ENCODE measurements at regions not wholly inside any gene's neighbourhood (a gene's known extent, or its start where the extent isn't known, plus 50 kb on each side); places are given as distances from the start of the nearest gene placed in this dataset.

DNA sequence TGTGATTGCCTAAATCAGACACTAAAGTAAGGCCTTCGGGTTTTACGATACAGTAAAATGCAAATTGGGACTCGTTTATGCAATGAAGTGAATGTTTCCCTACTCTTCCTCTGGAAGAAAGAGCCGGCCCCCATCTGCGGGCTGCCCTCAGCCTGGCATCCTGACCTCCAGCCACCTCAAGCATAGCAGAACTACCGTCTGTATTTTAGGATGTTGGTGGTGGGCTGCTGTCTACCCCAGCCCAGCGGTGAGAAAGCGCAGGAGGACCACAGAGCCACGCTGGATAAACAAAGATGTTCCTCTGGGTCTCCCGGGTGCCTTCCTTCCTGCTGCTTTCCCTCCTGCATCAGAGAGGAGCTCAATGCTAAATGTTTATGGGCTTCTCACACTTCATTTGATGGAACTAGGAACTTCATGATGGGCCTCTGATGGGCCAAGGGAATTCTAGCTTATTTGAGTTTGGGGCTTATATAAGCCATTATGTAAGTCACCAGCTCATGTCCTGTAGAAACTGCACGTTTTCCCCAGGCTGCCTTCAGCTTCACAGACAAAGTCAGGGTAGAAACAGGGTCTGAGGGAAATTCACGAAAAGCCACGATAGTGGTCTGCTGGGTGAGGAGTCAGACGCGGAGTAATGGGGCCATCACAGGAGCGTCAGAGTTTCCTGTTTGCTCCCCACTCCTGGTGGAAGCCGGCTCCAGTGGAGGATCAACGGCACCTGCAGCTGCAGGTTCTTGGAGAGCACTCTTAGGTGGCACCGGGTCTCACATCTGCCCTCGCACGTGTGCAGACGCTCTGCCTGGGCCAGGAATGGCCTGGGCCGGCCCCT lies 287.4 kb downstream of the BRD1 start:
- Mint-ChIP-seq H3K27me3 (no peaks in the 10 kb centered on the region), H3K9me3 (no peaks in the 10 kb centered on the region), H3K4me3 (no peak overlapping the region), H3K36me3 (ENCODE audit: low read depth) (no peaks in the 10 kb centered on the region), H3K4me1 (no peaks in the 10 kb centered on the region), H3K27ac (no peak overlapping the region)
- CTCF ChIA-PET = no interaction called here
- POLR2A ChIA-PET = no interaction called here
- no peak for DNase-seq

DNA sequence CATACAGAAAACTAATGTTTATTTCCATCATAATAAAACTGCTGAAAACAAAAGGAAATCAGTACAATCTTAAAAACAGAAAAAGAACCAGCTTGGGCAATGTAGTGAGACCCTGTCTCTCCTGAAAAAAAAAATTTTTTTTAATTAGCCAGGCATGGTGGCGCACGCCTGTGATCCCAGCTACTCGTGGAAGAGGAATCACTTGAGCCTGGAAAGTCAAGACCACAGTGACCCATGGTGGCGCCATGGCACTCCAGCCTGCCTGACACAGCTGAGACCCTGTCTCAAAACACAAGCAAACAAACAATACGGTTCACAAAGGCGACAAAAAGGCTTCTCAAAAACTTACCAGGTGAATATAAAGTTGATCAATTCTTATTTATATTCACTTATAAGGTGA lies 289.7 kb downstream of the BRD1 start:
- Mint-ChIP-seq H3K9me3 (no peaks in the 10 kb centered on the region), H3K27me3 (no peaks in the 10 kb centered on the region), H3K36me3 (ENCODE audit: low read depth) (no peaks in the 10 kb centered on the region), H3K27ac (no peak overlapping the region), H3K4me3 (no peak overlapping the region), H3K4me1 (no peaks in the 10 kb centered on the region)
- ChIA-PET POLR2A (no interaction called here), CTCF (no interaction called here)
- DNase-seq = no peak

GRCh38 chr22:49536571-49537131 lies 291.0 kb downstream of the BRD1 start:
- Mint-ChIP-seq H3K4me1 (no peaks in the 10 kb centered on the region), H3K9me3 (no peaks in the 10 kb centered on the region), H3K36me3 (ENCODE audit: low read depth) (no peaks in the 10 kb centered on the region), H3K27ac (no peak overlapping the region), H3K4me3 (no peak overlapping the region), H3K27me3 (no peaks in the 10 kb centered on the region)
- DNase-seq = no peak
- ChIA-PET POLR2A (no interaction called here), CTCF (no interaction called here)

DNA sequence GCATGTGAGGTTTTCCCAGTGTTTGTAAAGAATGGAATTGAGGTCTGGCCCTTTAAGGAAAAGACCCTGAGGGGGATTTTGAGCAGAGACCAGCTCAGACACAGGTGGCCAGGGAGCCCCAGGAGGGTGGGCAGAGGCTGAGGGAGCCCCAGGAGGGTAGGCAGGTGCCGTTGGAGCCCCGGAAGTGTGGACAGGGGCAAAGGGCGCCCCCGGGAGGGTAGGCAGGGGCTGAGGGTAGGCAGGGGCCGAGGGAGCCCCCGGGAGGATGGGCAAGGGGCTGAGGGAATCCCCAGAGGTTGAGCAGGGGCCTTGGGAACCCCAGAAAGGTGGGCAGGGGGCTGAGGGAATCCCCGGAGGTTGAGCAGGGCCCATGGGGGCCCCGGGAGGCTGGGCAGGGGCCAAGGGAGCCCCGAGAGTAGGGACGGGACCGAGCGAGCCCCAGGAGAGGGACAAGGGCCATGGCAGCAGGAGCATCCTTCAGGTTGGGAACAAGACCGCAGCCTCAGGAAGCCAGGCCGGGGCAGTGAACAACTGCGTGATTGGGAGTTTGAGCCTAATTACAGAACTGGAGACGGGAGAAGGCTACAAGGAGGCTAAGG lies 292.0 kb downstream of the BRD1 start:
- DNase-seq = no peak
- no peak overlapping the region for H3K27ac Mint-ChIP-seq

DNA sequence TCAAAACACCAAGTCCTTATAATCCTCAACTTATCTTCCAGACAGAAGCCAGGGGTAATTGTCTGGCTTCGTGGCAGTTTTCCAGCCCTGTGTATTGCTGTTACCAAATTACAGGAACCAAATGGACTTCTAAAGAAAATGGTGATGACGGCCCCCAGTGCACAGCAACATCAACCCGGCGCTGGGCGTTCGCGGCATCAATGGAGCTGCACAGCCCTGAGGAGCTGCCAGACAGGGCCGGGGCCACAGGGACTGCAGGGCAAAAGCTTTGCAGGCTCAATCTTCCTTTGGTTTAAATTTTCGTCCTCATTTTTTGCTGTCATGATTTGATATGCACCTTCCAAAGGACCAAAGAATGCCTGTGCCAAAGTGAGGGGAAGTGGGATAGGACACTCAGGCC lies 292.5 kb downstream of the BRD1 start:
- Mint-ChIP-seq H3K36me3 (ENCODE audit: low read depth) (peaks cover 2% of the 10 kb centered on the region), H3K27me3 (no peaks in the 10 kb centered on the region), H3K4me3 (no peak overlapping the region), H3K9me3 (no peaks in the 10 kb centered on the region), H3K4me1 (no peaks in the 10 kb centered on the region), H3K27ac (no peak overlapping the region)
- CTCF ChIA-PET = no interaction called here
- POLR2A ChIA-PET = no interaction called here
- no peak for DNase-seq

More for the DNA sequence above, 292.0 kb downstream of the BRD1 start:
- H3K4me3 Mint-ChIP-seq = no peak overlapping the region
- POLR2A ChIA-PET = no interaction called here
- H3K36me3 Mint-ChIP-seq (ENCODE audit: low read depth) = no peaks in the 10 kb centered on the region
- no peaks in the 10 kb centered on the region for H3K27me3 Mint-ChIP-seq
- no peaks in the 10 kb centered on the region for H3K4me1 Mint-ChIP-seq
- no peaks in the 10 kb centered on the region for H3K9me3 Mint-ChIP-seq
- CTCF ChIA-PET = no interaction called here

- DNase-seq = no peak
- H3K9me3 Mint-ChIP-seq = peaks cover 2% of the 10 kb centered on the region
- no peak overlapping the region for H3K4me3 Mint-ChIP-seq
- ChIA-PET POLR2A (no interaction called here), CTCF (no interaction called here)
- no peak overlapping the region for H3K27ac Mint-ChIP-seq
- H3K4me1 Mint-ChIP-seq = no peaks in the 10 kb centered on the region
- H3K27me3 Mint-ChIP-seq = no peaks in the 10 kb centered on the region
- H3K36me3 Mint-ChIP-seq (ENCODE audit: low read depth) = peaks cover 2% of the 10 kb centered on the region
Observed at GRCh38 chr22:49534386-49534785, 293.3 kb downstream of the BRD1 start.

DNA sequence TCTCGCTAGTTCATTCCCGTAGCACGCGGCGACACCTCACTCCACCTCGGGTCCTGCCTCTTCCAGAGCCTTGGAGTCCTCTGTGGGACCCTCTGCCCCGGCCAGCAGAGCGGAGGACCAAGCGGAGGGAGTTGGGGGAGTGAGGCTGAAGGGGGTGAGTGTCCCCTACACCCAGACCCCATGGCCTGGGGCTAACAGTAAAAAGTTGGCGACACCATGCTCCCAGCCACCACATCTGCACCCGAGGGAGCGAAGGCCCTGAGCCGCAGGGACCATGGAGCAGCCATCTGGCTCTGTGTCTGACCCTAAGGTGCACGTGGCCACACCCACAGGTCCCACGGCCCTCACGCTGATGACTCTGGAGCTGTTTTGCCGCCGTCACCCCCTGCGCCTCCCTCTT lies 293.8 kb downstream of the BRD1 start:
- H3K4me1 Mint-ChIP-seq = no peaks in the 10 kb centered on the region
- H3K27me3 Mint-ChIP-seq = no peaks in the 10 kb centered on the region
- no peak overlapping the region for H3K4me3 Mint-ChIP-seq
- peaks cover 2% of the 10 kb centered on the region for H3K9me3 Mint-ChIP-seq
- no peak for DNase-seq
- ChIA-PET CTCF (no interaction called here), POLR2A (no interaction called here)
- no peak overlapping the region for H3K27ac Mint-ChIP-seq
- H3K36me3 Mint-ChIP-seq (ENCODE audit: low read depth) = peaks cover 2% of the 10 kb centered on the region

- no peaks in the 10 kb centered on the region for H3K27me3 Mint-ChIP-seq
- POLR2A ChIA-PET = no interaction called here
- DNase-seq = no peak
- H3K4me3 Mint-ChIP-seq = no peak overlapping the region
- H3K4me1 Mint-ChIP-seq = no peaks in the 10 kb centered on the region
- H3K36me3 Mint-ChIP-seq (ENCODE audit: low read depth) = peaks cover 2% of the 10 kb centered on the region
- CTCF ChIA-PET = no interaction called here
- H3K27ac Mint-ChIP-seq = no peak overlapping the region
- peaks cover 2% of the 10 kb centered on the region for H3K9me3 Mint-ChIP-seq
Observed at GRCh38 chr22:49532869-49533802, 294.5 kb downstream of the BRD1 start.

- Mint-ChIP-seq H3K36me3 (ENCODE audit: low read depth) (peaks cover 2% of the 10 kb centered on the region), H3K27ac (no peak overlapping the region), H3K4me3 (no peak overlapping the region), H3K9me3 (peaks cover 2% of the 10 kb centered on the region), H3K4me1 (no peaks in the 10 kb centered on the region), H3K27me3 (no peaks in the 10 kb centered on the region)
- no peak for DNase-seq
- CTCF ChIA-PET = no interaction called here
- POLR2A ChIA-PET = no interaction called here
Observed at GRCh38 chr22:49531368-49531791, 296.3 kb downstream of the BRD1 start.

- Mint-ChIP-seq H3K36me3 (ENCODE audit: low read depth) (peaks cover 2% of the 10 kb centered on the region), H3K4me3 (no peak overlapping the region), H3K27ac (no peak overlapping the region), H3K4me1 (no peaks in the 10 kb centered on the region), H3K27me3 (no peaks in the 10 kb centered on the region), H3K9me3 (peaks cover 2% of the 10 kb centered on the region)
- ChIA-PET CTCF (no interaction called here), POLR2A (no interaction called here)
- no peak for DNase-seq
Observed at GRCh38 chr22:49530671-49531367, 296.9 kb downstream of the BRD1 start.

GRCh38 chr22:49528420-49528720 lies 299.3 kb downstream of the BRD1 start:
- DNase-seq = no peak
- H3K9me3 Mint-ChIP-seq = peaks cover 2% of the 10 kb centered on the region
- H3K4me1 Mint-ChIP-seq = no peaks in the 10 kb centered on the region
- CTCF ChIA-PET = no interaction called here
- H3K27me3 Mint-ChIP-seq = no peaks in the 10 kb centered on the region
- H3K27ac Mint-ChIP-seq = no peak overlapping the region
- peaks cover 2% of the 10 kb centered on the region for H3K36me3 Mint-ChIP-seq (ENCODE audit: low read depth)
- no peak overlapping the region for H3K4me3 Mint-ChIP-seq
- POLR2A ChIA-PET = no interaction called here

- no peak overlapping the region for H3K4me3 Mint-ChIP-seq
- ChIA-PET CTCF (no interaction called here), POLR2A (no interaction called here)
- H3K4me1 Mint-ChIP-seq = no peaks in the 10 kb centered on the region
- H3K36me3 Mint-ChIP-seq (ENCODE audit: low read depth) = peaks cover 2% of the 10 kb centered on the region
- no peak overlapping the region for H3K27ac Mint-ChIP-seq
- H3K9me3 Mint-ChIP-seq = peaks cover 2% of the 10 kb centered on the region
- no peaks in the 10 kb centered on the region for H3K27me3 Mint-ChIP-seq
- DNase-seq = no peak
Observed at GRCh38 chr22:49527611-49528419, 299.9 kb downstream of the BRD1 start.

All from activated CD4-positive, alpha-beta T cell treated with anti-CD3 and anti-CD28 coated beads, Interleukin-2, amount 10 ng/mL, durations not matched to agents 7 days and 5 days (primary cell).